ENCODE measurements at regions not wholly inside any gene's neighbourhood (a gene's known extent, or its start where the extent isn't known, plus 50 kb on each side); places are given as distances from the start of the nearest gene placed in this dataset.

- no peak for TF ChIP-seq REST (IDR thresholded peaks at IDR 0.05; ENCODE audit: low read depth)
- no peak for TF ChIP-seq MAX (IDR thresholded peaks at IDR 0.05)
- TF ChIP-seq ZBTB7A (IDR thresholded peaks at IDR 0.05; ENCODE audit: low read depth), result no peak
- no peak for TF ChIP-seq FOXM1 (IDR thresholded peaks at IDR 0.05; ENCODE audit: borderline replicate concordance, low read depth)
- TF ChIP-seq USF1 (IDR thresholded peaks at IDR 0.05), result no peak
- TF ChIP-seq CREB1 (IDR thresholded peaks at IDR 0.05; ENCODE audit: low read depth), result no peak
- TF ChIP-seq TAF1 (IDR thresholded peaks at IDR 0.05; ENCODE audit: low read depth), result no peak
- TF ChIP-seq EP300 (IDR thresholded peaks at IDR 0.05; ENCODE audit: borderline replicate concordance), result no peak
- TF ChIP-seq RAD21 (IDR thresholded peaks at IDR 0.05; ENCODE audit: low read depth), result no peak
- no peak for TF ChIP-seq TCF12 (IDR thresholded peaks at IDR 0.05; ENCODE audit: low read depth)
- TF ChIP-seq YY1 (IDR thresholded peaks at IDR 0.05; ENCODE audit: low read depth), result no peak
- TF ChIP-seq CEBPB (IDR thresholded peaks at IDR 0.05), result no peak
Measured at GRCh38 chr1:219438386-219438785, 174.5 kb downstream of the ZC3H11B start.
